GM19324 (cell line): ENCODE measurements at regions not wholly inside any gene's neighbourhood (a gene's known extent, or its start where the extent isn't known, plus 50 kb on each side); places are given as distances from the start of the nearest gene placed in this dataset.
"Not testable (repeated sequence)": the region's sequence is repeated elsewhere in the genome, so short reads cannot be mapped to it uniquely, and the experiment has no call there.

ENCODE experiments used
- ATAC-seq: cut with Tn5 transposase; IDR thresholded peaks from one replicate; pipeline ENCODE4 v1.9.1; 2021; ENCODE audit warnings: mild to moderate bottlenecking, moderate library complexity; ENCODE audit not compliant: unreplicated experiment, low FRiP score

DNA sequence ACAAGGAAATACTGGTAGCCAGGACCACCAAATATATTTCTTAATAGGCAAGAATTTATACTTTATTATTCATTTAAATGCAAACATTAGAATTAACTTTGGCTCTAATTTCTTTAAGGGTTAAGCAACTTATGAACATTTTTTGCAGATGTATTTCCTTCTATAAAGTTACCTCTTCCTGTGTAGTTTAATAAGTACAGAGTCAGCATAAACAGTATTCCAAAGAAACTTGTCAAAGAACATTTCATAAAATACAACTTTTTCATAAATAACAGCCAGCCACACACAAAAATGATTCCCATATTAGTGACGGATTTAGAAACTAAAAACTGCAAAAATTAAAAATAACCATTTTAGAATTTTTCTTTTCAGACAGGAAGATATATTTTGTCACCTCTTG is 723.2 kb downstream of the KCNJ2 start:
- ATAC-seq, result no peak

GRCh38 chr17:70896843-70897242 is 727.5 kb downstream of the KCNJ2 start:
- no peak for ATAC-seq

DNA sequence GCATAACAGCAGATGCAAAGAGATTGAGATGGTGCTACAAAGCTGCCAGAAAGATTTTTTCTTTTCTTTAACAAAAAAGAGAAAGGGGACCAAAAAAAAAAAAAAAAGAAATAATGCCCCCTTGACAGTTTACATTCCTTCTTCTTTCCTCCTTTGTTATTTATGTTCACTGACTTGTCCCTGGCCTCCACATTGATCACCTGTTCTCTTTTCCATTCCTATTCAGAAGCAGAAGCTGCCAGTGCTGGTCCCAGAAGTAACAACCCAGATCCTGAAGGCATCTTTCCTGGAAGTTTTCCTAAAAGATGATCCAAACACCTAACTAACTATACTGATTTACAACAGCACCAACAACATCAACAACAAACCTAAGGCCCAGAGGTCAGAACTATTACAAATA is 728.1 kb downstream of the KCNJ2 start:
- no peak for ATAC-seq

GRCh38 chr17:70901870-70902269 is 732.5 kb downstream of the KCNJ2 start:
- no peak for ATAC-seq

DNA sequence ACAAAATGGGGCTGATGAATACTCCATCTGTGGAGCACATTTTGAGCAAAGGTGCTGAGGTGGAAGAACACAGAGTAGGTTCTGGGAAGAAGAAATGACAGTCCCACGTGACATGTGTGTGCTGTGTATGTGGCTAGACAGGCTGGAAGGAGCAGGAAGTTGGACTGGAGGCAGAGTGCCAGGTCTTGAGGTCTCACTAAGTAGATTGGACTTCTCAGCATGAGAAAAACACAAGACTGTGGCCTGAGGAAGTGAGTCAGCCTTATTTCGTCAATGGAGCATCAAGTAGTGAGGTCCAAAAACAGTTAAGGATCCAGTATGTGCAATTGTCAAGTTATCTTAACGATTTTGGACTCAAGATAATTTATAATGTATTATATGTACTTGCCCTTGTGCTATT is 736.5 kb downstream of the KCNJ2 start:
- no peak for ATAC-seq

DNA sequence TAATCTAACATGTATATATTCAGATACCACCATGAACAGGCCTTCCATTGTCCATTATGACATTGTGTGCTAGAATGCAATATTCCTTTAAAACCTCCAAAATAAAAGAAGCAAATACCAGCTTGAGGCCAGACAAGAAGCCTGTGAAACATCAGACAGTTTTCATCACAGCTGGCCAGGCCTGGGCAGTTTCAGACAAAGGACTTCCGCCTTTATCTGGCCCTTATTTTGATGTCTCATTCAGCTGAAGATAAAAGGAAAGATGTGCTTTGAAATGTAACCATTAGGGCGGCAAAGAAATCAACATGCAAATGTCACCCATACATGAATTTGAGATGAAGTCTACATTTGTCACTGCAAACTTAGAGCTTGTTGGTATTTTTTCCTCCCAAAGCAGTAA is 737.5 kb downstream of the KCNJ2 start:
- ATAC-seq, result no peak

GRCh38 chr17:70912716-70913485 is 743.6 kb downstream of the KCNJ2 start:
- no peak for ATAC-seq

- ATAC-seq, result no peak
Observed at GRCh38 chr17:70916469-70916868, 747.1 kb downstream of the KCNJ2 start.

- no peak for ATAC-seq
Observed at GRCh38 chr17:70919241-70919640, 749.9 kb downstream of the KCNJ2 start.

DNA sequence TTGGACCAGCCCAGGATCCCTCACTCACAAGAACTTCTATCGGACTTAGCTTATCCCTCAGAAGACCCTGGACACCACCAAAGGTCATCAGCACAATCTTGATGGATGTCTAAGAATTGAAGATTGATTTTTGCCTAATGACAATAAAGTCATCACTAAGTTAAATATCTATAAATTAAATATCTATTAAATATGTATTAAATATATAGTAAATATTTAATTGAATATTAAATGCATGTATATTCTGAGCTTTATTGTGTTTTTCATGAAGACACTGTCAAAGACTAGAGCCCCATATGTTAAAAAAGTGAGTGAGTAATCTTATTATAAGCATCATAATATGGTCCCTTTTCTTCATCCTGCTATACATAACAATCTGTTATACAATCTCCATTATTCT is 751.1 kb downstream of the KCNJ2 start:
- ATAC-seq, result no peak

- no peak for ATAC-seq
Observed at GRCh38 chr17:70922268-70922667, 752.9 kb downstream of the KCNJ2 start.

- no peak for ATAC-seq
Observed at GRCh38 chr17:70924776-70925175, 755.4 kb downstream of the KCNJ2 start.

- ATAC-seq, result no peak
Observed at GRCh38 chr17:70929226-70929625, 759.9 kb downstream of the KCNJ2 start.

GRCh38 chr17:70934231-70934630 is 764.9 kb downstream of the KCNJ2 start:
- no peak for ATAC-seq

GRCh38 chr17:70934835-70935234 is 765.5 kb downstream of the KCNJ2 start:
- ATAC-seq, result no peak

DNA sequence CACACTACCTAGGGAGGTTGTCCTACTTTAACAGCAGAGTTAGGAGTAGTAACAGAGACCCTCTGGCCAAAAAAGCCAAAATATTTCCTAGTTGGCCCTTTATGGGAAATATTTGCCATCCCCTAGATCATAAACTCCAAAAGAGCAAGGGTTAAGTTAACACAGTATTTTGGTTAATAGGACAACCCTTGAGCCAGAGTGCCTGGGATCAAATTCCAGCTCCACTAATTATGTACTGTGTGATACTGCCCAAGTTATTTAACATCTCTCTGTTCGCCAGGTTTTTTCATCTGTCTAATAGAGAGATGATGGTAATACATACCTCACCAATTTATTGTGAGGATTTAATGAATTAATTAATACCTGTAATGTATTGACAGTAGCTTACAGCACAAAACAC is 767.4 kb downstream of the KCNJ2 start:
- no peak for ATAC-seq

- no peak for ATAC-seq
Observed at GRCh38 chr17:70938336-70938735, 769.0 kb downstream of the KCNJ2 start.

GRCh38 chr17:70945386-70945785 is 776.1 kb downstream of the KCNJ2 start:
- no peak for ATAC-seq

DNA sequence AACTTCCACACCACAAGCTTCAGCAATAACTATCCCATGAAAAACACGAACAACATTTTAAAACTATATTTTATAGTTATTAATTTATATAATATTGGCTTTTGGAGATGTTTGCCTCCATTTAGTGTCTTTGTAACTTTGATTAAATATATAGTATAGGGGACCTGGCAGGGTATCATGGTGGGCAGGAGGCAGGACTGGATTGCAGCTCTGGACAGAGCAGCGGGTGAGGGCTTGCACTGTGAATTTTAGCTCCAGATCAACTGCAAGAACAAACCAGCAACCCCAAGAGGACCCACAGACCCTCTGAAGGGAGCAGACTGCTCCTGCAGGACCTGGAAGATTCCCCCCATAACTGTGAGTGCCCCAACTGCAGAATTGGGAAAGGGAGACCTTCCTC is 777.9 kb downstream of the KCNJ2 start:
- ATAC-seq, result no peak

DNA sequence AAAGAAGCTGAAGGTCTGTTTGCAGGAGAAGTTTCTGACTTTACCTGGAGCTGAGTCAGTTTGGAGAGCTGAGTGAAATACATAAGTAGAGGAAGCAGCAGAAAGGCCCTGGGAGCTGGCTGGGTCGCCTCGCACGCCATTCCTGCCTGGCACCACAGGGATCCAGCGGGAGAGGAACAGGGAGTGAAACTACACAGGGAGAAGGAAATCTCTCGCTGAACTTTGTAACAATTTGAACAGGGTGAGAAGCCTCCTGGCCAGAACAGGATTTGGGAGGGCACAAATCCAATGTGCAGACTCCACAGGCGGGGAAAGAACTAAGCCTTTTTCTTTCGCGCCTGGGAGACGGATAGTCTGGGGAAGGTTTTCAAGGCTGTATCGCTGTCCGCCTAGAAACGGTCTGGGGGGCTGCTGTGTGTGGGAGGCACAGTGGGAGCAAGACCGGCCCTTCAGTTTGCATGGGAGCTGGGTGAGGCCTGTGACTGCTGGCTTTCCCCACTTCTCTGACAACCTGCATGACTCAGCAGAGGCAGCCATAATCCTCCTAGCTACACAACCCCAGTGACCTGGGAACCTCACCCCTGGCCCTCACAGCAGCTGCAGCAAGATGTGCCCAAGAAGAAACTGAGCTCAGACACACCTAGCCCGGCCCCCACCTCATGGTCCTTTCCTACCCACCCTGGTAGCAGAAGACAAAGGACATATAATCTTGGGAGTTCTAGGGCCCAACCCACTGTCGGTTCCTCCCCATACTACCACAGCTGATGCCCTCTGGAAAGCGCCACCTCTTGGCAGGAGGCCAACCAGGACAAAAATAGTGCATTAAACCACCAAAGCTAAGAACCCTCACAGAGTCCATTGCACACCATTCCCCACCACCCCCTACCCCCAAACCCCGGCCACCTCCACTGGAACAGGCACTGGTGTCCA is 778.6 kb downstream of the KCNJ2 start:
- ATAC-seq, result no peak

GRCh38 chr17:70953140-70953539 is 783.8 kb downstream of the KCNJ2 start:
- not testable (repeated sequence) for ATAC-seq

- no peak for ATAC-seq
Observed at GRCh38 chr17:70955441-70955840, 786.1 kb downstream of the KCNJ2 start.
